ENCODE measurements at regions not wholly inside any gene's neighbourhood (a gene's known extent, or its start where the extent isn't known, plus 50 kb on each side); places are given as distances from the start of the nearest gene placed in this dataset.

- no peak for TF ChIP-seq POLR2A (IDR thresholded peaks at IDR 0.05)
- TF ChIP-seq POLR2AphosphoS5 (IDR thresholded peaks at IDR 0.05), result no peak
- TF ChIP-seq CTCF (IDR thresholded peaks at IDR 0.05), result no peak
- no peak for TF ChIP-seq EP300 (IDR thresholded peaks at IDR 0.05)
Measured at GRCh38 chr3:162193148-162194095, 696.8 kb downstream of the OTOL1 start.
